PC-3 (cell line): ENCODE measurements at regions not wholly inside any gene's neighbourhood (a gene's known extent, or its start where the extent isn't known, plus 50 kb on each side); places are given as distances from the start of the nearest gene placed in this dataset.

ENCODE experiments used
- EZH2 ChIP-seq: fragments of 300-600 bp; sonication (generic); IDR thresholded peaks from one replicate; pipeline ENCODE4 v1.6.1; 2017; ENCODE audit warnings: antibody characterized with exemption, mild to moderate bottlenecking, low read length; ENCODE audit not compliant: unreplicated experiment
- EZH2phosphoT487 ChIP-seq: fragments of 300-600 bp; sonication (generic); IDR thresholded peaks from 2 replicates; pipeline ENCODE4 v1.6.1; 2018; ENCODE audit warnings: mild to moderate bottlenecking, antibody characterized with exemption, low read length, borderline replicate concordance
- TF ChIP-seq, protein P1 (sequence below): fragments of 300-600 bp; sonication (generic); conservative IDR thresholded peaks from 2 replicates; pipeline ENCODE4 v1.5.1; 2017; ENCODE audit warnings: antibody characterized with exemption, low read depth, mild to moderate bottlenecking, low read length

DNA sequence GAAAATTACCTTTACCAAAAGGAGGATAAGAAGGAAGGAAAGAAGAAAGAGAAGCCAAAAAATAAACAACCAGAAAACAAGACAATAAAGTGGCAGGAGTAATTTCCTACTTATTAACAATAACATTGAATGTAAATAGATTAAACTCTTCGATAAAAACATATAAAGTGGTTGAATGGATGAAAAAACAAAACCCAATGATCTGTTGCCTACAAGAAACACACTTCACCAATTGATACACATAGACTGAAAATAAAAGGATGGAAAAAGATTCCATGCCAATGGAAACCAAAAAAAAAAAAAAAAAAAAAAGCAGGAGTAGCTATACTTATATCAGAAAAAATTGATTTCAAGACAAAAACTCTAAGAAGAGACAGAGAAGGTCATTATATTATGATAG lies 518.9 kb downstream of the BCKDHB start:
- TF ChIP-seq, protein P1, sequence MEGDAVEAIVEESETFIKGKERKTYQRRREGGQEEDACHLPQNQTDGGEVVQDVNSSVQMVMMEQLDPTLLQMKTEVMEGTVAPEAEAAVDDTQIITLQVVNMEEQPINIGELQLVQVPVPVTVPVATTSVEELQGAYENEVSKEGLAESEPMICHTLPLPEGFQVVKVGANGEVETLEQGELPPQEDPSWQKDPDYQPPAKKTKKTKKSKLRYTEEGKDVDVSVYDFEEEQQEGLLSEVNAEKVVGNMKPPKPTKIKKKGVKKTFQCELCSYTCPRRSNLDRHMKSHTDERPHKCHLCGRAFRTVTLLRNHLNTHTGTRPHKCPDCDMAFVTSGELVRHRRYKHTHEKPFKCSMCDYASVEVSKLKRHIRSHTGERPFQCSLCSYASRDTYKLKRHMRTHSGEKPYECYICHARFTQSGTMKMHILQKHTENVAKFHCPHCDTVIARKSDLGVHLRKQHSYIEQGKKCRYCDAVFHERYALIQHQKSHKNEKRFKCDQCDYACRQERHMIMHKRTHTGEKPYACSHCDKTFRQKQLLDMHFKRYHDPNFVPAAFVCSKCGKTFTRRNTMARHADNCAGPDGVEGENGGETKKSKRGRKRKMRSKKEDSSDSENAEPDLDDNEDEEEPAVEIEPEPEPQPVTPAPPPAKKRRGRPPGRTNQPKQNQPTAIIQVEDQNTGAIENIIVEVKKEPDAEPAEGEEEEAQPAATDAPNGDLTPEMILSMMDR = no peak
- TF ChIP-seq EZH2phosphoT487 (no peak), EZH2 (no peak)
